ENCODE measurements at regions not wholly inside any gene's neighbourhood (a gene's known extent, or its start where the extent isn't known, plus 50 kb on each side); places are given as distances from the start of the nearest gene placed in this dataset.

- DNase-seq (ENCODE audit: low spot score), result no peak
- ChIA-PET POLR2A (ENCODE audit: low non-redundant PET) (interaction anchor here (0.6 kb wide), 1 partner anchor 10 kb away, joined by 3 read pairs; no protein-coding TSS in a partner anchor), CTCF (no interaction called here)
- no peak overlapping the region for H3K27ac ChIP-seq
- TF ChIP-seq, protein P1, sequence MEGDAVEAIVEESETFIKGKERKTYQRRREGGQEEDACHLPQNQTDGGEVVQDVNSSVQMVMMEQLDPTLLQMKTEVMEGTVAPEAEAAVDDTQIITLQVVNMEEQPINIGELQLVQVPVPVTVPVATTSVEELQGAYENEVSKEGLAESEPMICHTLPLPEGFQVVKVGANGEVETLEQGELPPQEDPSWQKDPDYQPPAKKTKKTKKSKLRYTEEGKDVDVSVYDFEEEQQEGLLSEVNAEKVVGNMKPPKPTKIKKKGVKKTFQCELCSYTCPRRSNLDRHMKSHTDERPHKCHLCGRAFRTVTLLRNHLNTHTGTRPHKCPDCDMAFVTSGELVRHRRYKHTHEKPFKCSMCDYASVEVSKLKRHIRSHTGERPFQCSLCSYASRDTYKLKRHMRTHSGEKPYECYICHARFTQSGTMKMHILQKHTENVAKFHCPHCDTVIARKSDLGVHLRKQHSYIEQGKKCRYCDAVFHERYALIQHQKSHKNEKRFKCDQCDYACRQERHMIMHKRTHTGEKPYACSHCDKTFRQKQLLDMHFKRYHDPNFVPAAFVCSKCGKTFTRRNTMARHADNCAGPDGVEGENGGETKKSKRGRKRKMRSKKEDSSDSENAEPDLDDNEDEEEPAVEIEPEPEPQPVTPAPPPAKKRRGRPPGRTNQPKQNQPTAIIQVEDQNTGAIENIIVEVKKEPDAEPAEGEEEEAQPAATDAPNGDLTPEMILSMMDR (conservative IDR thresholded peaks at IDR 0.05; ENCODE audit: low read depth), result no peak
Measured at GRCh38 chr9:82790875-82791274, 272.1 kb downstream of the RASEF start.

GRCh38 chr9:82791692-82792091, 271.2 kb downstream of the RASEF start:
- POLR2A ChIA-PET (ENCODE audit: low non-redundant PET), result no interaction called here
- TF ChIP-seq, protein P1 (conservative IDR thresholded peaks at IDR 0.05; ENCODE audit: low read depth), result no peak
- CTCF ChIA-PET, result interaction anchor here (0.5 kb wide), 1 partner anchor 86 kb away, joined by 4 read pairs; no protein-coding TSS in a partner anchor
- no peak for DNase-seq (ENCODE audit: low spot score)
- no peak overlapping the region for H3K27ac ChIP-seq

DNA sequence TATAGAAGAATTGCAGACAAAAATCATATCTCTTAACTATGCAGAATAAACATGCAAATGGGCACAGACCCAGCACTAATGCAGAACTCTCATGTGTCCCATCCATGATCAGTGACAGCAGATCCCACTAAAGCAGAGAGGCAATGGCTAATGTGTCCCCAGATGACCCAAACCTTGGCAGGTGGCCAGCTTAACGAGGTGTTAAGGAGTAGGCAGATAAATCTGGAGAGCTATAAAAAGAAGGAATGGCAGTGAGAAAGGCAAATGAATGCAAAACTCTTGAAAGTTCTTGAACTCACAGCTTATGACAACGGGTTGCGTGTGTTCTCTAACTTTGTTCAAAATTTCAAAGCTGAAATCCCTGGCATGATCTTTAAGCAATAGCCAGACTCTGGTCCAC, 265.4 kb downstream of the RASEF start:
- DNase-seq (ENCODE audit: low spot score), result no peak
- TF ChIP-seq, protein P1 (conservative IDR thresholded peaks at IDR 0.05; ENCODE audit: low read depth), result no peak
- ChIA-PET CTCF (no interaction called here), POLR2A (ENCODE audit: low non-redundant PET) (no interaction called here)
- no peak overlapping the region for H3K27ac ChIP-seq

- TF ChIP-seq, protein P1 (conservative IDR thresholded peaks at IDR 0.05; ENCODE audit: low read depth), result no peak
- ChIA-PET CTCF (no interaction called here), POLR2A (ENCODE audit: low non-redundant PET) (interaction anchor here (0.7 kb wide), 1 partner anchor 323 kb away, joined by 3 read pairs; no protein-coding TSS in a partner anchor)
- no peak overlapping the region for H3K27ac ChIP-seq
- DNase-seq (ENCODE audit: low spot score), result no peak
Measured at GRCh38 chr9:82799286-82799685, 263.7 kb downstream of the RASEF start.

DNA sequence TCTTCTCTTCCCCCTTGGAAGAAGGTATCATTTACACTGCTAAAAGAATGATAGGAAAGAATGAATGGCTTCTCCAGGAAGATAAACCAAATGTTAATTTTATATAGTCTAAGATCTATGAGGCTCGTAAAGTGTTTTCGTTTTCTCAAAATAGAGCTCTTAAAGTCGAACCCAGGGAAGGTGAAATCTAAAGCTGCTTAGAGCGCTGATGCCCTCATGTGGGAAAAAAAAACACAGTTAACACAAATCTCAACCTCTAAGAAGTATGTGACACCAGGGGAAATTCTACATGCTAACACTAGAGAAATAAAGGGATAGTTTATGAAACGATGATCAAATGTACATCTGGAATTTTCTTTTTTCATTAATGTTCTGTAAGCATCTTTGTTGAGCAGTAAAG, 257.9 kb downstream of the RASEF start:
- TF ChIP-seq, protein P1 (conservative IDR thresholded peaks at IDR 0.05; ENCODE audit: low read depth), result no peak
- no peak for DNase-seq (ENCODE audit: low spot score)
- POLR2A ChIA-PET (ENCODE audit: low non-redundant PET), result no interaction called here
- CTCF ChIA-PET, result no interaction called here
- no peak overlapping the region for H3K27ac ChIP-seq

GRCh38 chr9:82808478-82808877, 254.5 kb downstream of the RASEF start:
- H3K27ac ChIP-seq, result no peak overlapping the region
- ChIA-PET POLR2A (ENCODE audit: low non-redundant PET) (no interaction called here), CTCF (interaction anchor here (1.0 kb wide), 1 partner anchor 12 kb away, joined by 3 read pairs; no protein-coding TSS in a partner anchor)
- DNase-seq (ENCODE audit: low spot score), result no peak
- TF ChIP-seq, protein P1 (conservative IDR thresholded peaks at IDR 0.05; ENCODE audit: low read depth), result no peak

Data from RWPE1 (cell line).